SK-N-SH treated with all-trans-retinoic acid at 6 μM for 48 hours (cell line): ENCODE measurements at regions not wholly inside any gene's neighbourhood (a gene's known extent, or its start where the extent isn't known, plus 50 kb on each side); places are given as distances from the start of the nearest gene placed in this dataset.

Experiments
- ATAC-seq: fragments of 200-7000 bp; cut with Tn5 transposase; 3 replicates; pipeline ENCODE4 v1.9.1; 2020; ENCODE audit warnings: mild to moderate bottlenecking, moderate library complexity
- BACH2 ChIP-seq: fragments of 250-450 bp; sonication (Bioruptor Pico); IDR thresholded peaks from 2 replicates; pipeline ENCODE4 v1.9.0; 2021; ENCODE audit warnings: mild to moderate bottlenecking, borderline replicate concordance
- CREB5 ChIP-seq: fragments of 250-450 bp; sonication (Bioruptor Pico); IDR thresholded peaks from 2 replicates; pipeline ENCODE4 v1.5.1; 2020; ENCODE audit warnings: low read depth, mild to moderate bottlenecking, moderate library complexity
- CSDC2 ChIP-seq: fragments of 250-450 bp; sonication (Bioruptor Pico); IDR thresholded peaks from 2 replicates; pipeline ENCODE4 v1.5.0; 2020; ENCODE audit warnings: mild to moderate bottlenecking, moderate library complexity
- CSRNP3 ChIP-seq: fragments of 250-450 bp; sonication (Bioruptor Pico); IDR thresholded peaks from 2 replicates; pipeline ENCODE4 v1.5.1; 2021; ENCODE audit warnings: mild to moderate bottlenecking, moderate library complexity
- GLIS3 ChIP-seq: fragments of 250-450 bp; sonication (Bioruptor Pico); IDR thresholded peaks from 2 replicates; pipeline ENCODE4 v1.5.0; 2020; ENCODE audit warnings: mild to moderate bottlenecking, moderate library complexity
- ISL1 ChIP-seq: fragments of 250-450 bp; sonication (Bioruptor Pico); IDR thresholded peaks from 2 replicates; pipeline ENCODE4 v2.1.2; 2022; ENCODE audit warnings: mild to moderate bottlenecking, moderate library complexity
- OSR1 ChIP-seq: fragments of 250-450 bp; sonication (Bioruptor Pico); IDR thresholded peaks from 2 replicates; pipeline ENCODE4 v1.8.0; 2022; ENCODE audit warnings: moderate library complexity, mild to moderate bottlenecking, inconsistent platforms
- PPARA ChIP-seq: fragments of 250-450 bp; sonication (Bioruptor Pico); IDR thresholded peaks from 2 replicates; pipeline ENCODE4 v1.5.0; 2020; ENCODE audit warnings: mild to moderate bottlenecking, borderline replicate concordance
- RARB ChIP-seq: fragments of 250-450 bp; sonication (Bioruptor Pico); IDR thresholded peaks from 2 replicates; pipeline ENCODE4 v1.8.0; 2021; ENCODE audit warnings: mild to moderate bottlenecking, moderate library complexity
- SNAI2 ChIP-seq: fragments of 250-450 bp; sonication (Bioruptor Pico); IDR thresholded peaks from 2 replicates; pipeline ENCODE4 v1.5.0; 2020; ENCODE audit warnings: mild to moderate bottlenecking, moderate library complexity
- TCF4 ChIP-seq: fragments of 250-450 bp; sonication (Bioruptor Pico); IDR thresholded peaks from 2 replicates; pipeline ENCODE4 v1.8.0; 2021; ENCODE audit warnings: mild to moderate bottlenecking, moderate library complexity, borderline replicate concordance
- TOX ChIP-seq: fragments of 250-450 bp; sonication (Bioruptor Pico); IDR thresholded peaks from 2 replicates; pipeline ENCODE4 v1.8.0; 2021; ENCODE audit warnings: mild to moderate bottlenecking, moderate library complexity, borderline replicate concordance
- TSHZ2 ChIP-seq: fragments of 250-450 bp; sonication (Bioruptor Pico); IDR thresholded peaks from 2 replicates; pipeline ENCODE4 v1.5.0; 2020; ENCODE audit warnings: mild to moderate bottlenecking, moderate library complexity
- ZC3H10 ChIP-seq: fragments of 250-450 bp; sonication (Bioruptor Pico); IDR thresholded peaks from 2 replicates; pipeline ENCODE4 v1.5.1; 2021; ENCODE audit warnings: mild to moderate bottlenecking, moderate library complexity
- ZFP3 ChIP-seq: fragments of 250-450 bp; sonication (Bioruptor Pico); IDR thresholded peaks from 2 replicates; pipeline ENCODE4 v1.5.0; 2020; ENCODE audit warnings: mild to moderate bottlenecking, moderate library complexity
- ZFP30 ChIP-seq: fragments of 450-650 bp; formaldehyde crosslinking; IDR thresholded peaks from 2 replicates; pipeline ENCODE4 v1.5.0; 2022; ENCODE audit warnings: mild to moderate bottlenecking, moderate library complexity
- ZNF565 ChIP-seq: fragments of 450-650 bp; formaldehyde crosslinking; conservative IDR thresholded peaks from 2 replicates; pipeline ENCODE4 v1.5.0; 2020; ENCODE audit warnings: low read depth, mild to moderate bottlenecking, moderate library complexity
- ZNF70 ChIP-seq: fragments of 450-650 bp; formaldehyde crosslinking; IDR thresholded peaks from 2 replicates; pipeline ENCODE4 v1.5.0; 2020; ENCODE audit warnings: mild to moderate bottlenecking, moderate library complexity
- TF ChIP-seq, protein P1 (sequence below): fragments of 250-450 bp; sonication (Bioruptor Pico); IDR thresholded peaks from 2 replicates; pipeline ENCODE4 v1.8.0; 2020; ENCODE audit warnings: mild to moderate bottlenecking, moderate library complexity, borderline replicate concordance
- TF ChIP-seq, protein P2 (sequence below): fragments of 250-450 bp; sonication (Bioruptor Pico); IDR thresholded peaks from 2 replicates; pipeline ENCODE4 v1.8.0; 2021; ENCODE audit warnings: low read depth, mild to moderate bottlenecking, moderate library complexity, borderline replicate concordance

DNA sequence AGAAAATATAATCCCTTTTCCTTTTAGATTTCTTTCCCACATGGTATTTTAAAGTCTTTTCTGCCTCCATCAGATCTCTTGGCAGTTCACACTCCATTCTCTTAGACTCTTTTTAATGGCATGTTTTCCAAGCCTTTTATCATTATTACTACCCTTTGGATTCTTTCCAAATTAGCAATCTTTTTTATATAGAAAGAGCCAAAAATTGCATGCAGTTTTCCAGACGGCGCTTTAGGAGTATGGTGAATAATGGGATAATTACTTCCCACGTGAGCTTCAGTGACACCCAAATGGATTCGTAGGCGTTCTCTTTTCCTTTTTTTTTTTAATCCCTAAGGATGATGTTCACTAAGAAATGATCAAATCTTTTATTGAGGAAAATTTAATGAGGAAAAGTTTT, 354.8 kb upstream of the DNAJC19 start:
- TF ChIP-seq GLIS3 (CRISPR knock-in tag): no peak
- TF ChIP-seq ISL1: no peak
- no peak for TF ChIP-seq ZC3H10 (CRISPR knock-in tag)
- TF ChIP-seq ZFP3: no peak
- TF ChIP-seq SNAI2 (CRISPR knock-in tag): no peak
- no peak for TF ChIP-seq ZNF565 (CRISPR knock-in tag)
- TF ChIP-seq ZFP30 (CRISPR knock-in tag): no peak
- no peak for TF ChIP-seq PPARA
- TF ChIP-seq RARB (CRISPR knock-in tag): no peak
- TF ChIP-seq OSR1: no peak
- TF ChIP-seq, protein P1, sequence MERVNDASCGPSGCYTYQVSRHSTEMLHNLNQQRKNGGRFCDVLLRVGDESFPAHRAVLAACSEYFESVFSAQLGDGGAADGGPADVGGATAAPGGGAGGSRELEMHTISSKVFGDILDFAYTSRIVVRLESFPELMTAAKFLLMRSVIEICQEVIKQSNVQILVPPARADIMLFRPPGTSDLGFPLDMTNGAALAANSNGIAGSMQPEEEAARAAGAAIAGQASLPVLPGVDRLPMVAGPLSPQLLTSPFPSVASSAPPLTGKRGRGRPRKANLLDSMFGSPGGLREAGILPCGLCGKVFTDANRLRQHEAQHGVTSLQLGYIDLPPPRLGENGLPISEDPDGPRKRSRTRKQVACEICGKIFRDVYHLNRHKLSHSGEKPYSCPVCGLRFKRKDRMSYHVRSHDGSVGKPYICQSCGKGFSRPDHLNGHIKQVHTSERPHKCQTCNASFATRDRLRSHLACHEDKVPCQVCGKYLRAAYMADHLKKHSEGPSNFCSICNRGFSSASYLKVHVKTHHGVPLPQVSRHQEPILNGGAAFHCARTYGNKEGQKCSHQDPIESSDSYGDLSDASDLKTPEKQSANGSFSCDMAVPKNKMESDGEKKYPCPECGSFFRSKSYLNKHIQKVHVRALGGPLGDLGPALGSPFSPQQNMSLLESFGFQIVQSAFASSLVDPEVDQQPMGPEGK (CRISPR knock-in tag): no peak
- TF ChIP-seq CSDC2 (CRISPR knock-in tag): no peak
- TF ChIP-seq BACH2: no peak
- no peak for TF ChIP-seq TOX (CRISPR knock-in tag)
- no peak for TF ChIP-seq TCF4 (CRISPR knock-in tag)
- TF ChIP-seq, protein P2, sequence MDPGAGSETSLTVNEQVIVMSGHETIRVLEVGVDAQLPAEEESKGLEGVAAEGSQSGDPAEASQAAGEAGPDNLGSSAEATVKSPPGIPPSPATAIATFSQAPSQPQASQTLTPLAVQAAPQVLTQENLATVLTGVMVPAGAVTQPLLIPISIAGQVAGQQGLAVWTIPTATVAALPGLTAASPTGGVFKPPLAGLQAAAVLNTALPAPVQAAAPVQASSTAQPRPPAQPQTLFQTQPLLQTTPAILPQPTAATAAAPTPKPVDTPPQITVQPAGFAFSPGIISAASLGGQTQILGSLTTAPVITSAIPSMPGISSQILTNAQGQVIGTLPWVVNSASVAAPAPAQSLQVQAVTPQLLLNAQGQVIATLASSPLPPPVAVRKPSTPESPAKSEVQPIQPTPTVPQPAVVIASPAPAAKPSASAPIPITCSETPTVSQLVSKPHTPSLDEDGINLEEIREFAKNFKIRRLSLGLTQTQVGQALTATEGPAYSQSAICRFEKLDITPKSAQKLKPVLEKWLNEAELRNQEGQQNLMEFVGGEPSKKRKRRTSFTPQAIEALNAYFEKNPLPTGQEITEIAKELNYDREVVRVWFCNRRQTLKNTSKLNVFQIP: no peak
- TF ChIP-seq TSHZ2: no peak
- no peak for TF ChIP-seq CREB5 (CRISPR knock-in tag)
- TF ChIP-seq ZNF70 (CRISPR knock-in tag): no peak

GRCh38 chr3:181336597-181336996, 347.1 kb upstream of the DNAJC19 start:
- ATAC-seq: no peak
- TF ChIP-seq TOX (CRISPR knock-in tag): no peak

More for the DNA sequence above, 354.8 kb upstream of the DNAJC19 start:
- ATAC-seq: no peak

- ATAC-seq: no peak
- TF ChIP-seq SNAI2 (CRISPR knock-in tag): no peak
- no peak for TF ChIP-seq ZFP3
- peak; percentile 94; the same call in 1 of the 2 replicates for TF ChIP-seq ZC3H10 (CRISPR knock-in tag)
- no peak for TF ChIP-seq TSHZ2
- TF ChIP-seq, protein P1 (CRISPR knock-in tag): peak; percentile 80; the same call in 1 of the 2 replicates
- peak; percentile 84; the same call in 1 of the 2 replicates for TF ChIP-seq CSRNP3 (CRISPR knock-in tag)
- TF ChIP-seq GLIS3 (CRISPR knock-in tag): no peak
- no peak for TF ChIP-seq ZNF70 (CRISPR knock-in tag)
- TF ChIP-seq, protein P2: no peak
- TF ChIP-seq CREB5 (CRISPR knock-in tag): no peak
- TF ChIP-seq PPARA: no peak
These were observed 343.9 kb upstream of the DNAJC19 start for GRCh38 chr3:181333394-181333793.
